ENCODE measurements at regions not wholly inside any gene's neighbourhood (a gene's known extent, or its start where the extent isn't known, plus 50 kb on each side); places are given as distances from the start of the nearest gene placed in this dataset.
A peak's percentile ranks its signal among the peaks of the same experiment; 100 is the strongest.

DNA sequence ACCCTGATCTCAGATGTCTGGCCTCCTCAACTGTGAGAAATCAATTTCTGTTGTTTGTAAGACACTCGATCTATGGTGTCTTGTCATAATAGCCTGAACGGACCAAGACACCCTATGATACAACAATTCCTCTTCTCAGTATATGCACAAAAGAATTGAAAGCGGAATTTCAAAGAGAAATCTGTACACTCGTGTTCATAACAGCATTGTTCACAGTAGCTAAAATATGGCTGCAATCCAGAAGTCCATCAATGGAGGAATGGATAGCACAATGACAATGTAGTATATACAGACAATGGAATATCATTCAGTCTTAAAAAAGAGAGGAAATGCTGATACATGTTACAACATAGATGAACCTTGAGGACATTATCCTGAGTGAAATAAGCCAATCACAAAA, 354.6 kb downstream of the SFMBT2 start:
- DNase-seq (ENCODE audit: extremely low read depth in 1 of 4, low spot score in 3 of 4) (no peak), ATAC-seq (no peak), FAIRE-seq (no peak)
- no peaks in the 10 kb centered on the region; a peak in 1 of 5 replicates for H3K4me1 ChIP-seq (replicated peaks in 1 of 2; ENCODE audit: control insufficient read depth in 2 of 2, insufficient read depth in 2 of 2, low read length in 2 of 2)
- H3K9me1 ChIP-seq (ENCODE audit: control insufficient read depth, insufficient read depth, low read length), result no peaks in the 10 kb centered on the region
- POLR2A ChIA-PET, result interaction anchor here (0.8 kb wide), 1 partner anchor 20 kb away, joined by 3 read pairs; no protein-coding TSS in a partner anchor
- peak overlapping the region; percentile 57; the same call in 1 of the 2 replicates for H2AFZ ChIP-seq (ENCODE audit: low read depth, low read length)
- TF ChIP-seq NFE2L1 (tag; IDR thresholded peaks at IDR 0.05; ENCODE audit: borderline replicate concordance, low read depth), result no peak
- no peak for TF ChIP-seq PML (IDR thresholded peaks at IDR 0.05; ENCODE audit: low read length)
- no peak overlapping the region for H3K4me2 ChIP-seq (ENCODE audit: insufficient read depth, low read length)
- H3K36me3 ChIP-seq (ENCODE audit: control insufficient read depth, insufficient read depth, low read length), result no peaks in the 10 kb centered on the region
- no peak overlapping the region for H3K9ac ChIP-seq (ENCODE audit: insufficient read depth in 1 of 2, low read depth in 2 of 2, low read length in 2 of 2)
- no peak overlapping the region for H3K27ac ChIP-seq (ENCODE audit: extremely low read depth, low read depth, low read length)
- no peaks in the 10 kb centered on the region for H3K79me2 ChIP-seq (ENCODE audit: control insufficient read depth, insufficient read depth, low read length)
- intact Hi-C loops (cut with micrococcal nuclease) (no loop called here), in situ Hi-C loops (cut with MboI) (no loop called here)
- CTCF ChIA-PET (ENCODE audit: low intra/inter-chr PET ratio), result no interaction called here
- H3K9me3 ChIP-seq (replicated peaks; ENCODE audit: control insufficient read depth, insufficient read depth, low read depth, low read length), result no peaks in the 10 kb centered on the region
- no peak overlapping the region for H3K4me3 ChIP-seq
- WGBS (ENCODE audit: insufficient coverage, low coverage, missing lambda C conversion rate), result 40% methylated on average over 4 of the region's 4 CpGs
- BruUV-seq (replicated peaks), result no TSS peak
- H4K20me1 ChIP-seq (replicated peaks; ENCODE audit: control insufficient read depth, insufficient read depth, low read length), result no peaks in the 10 kb centered on the region
- H3K27me3 ChIP-seq (ENCODE audit: control insufficient read depth in 2 of 2, insufficient read depth in 2 of 2, low read length in 2 of 2), result no peaks in the 10 kb centered on the region

- Histone ChIP-seq H3K4me1 (replicated peaks in 1 of 2; ENCODE audit: control insufficient read depth in 2 of 2, insufficient read depth in 2 of 2, low read length in 2 of 2) (no peaks in the 10 kb centered on the region; a peak in 1 of 5 replicates), H3K27me3 (ENCODE audit: control insufficient read depth in 2 of 2, insufficient read depth in 2 of 2, low read length in 2 of 2) (no peaks in the 10 kb centered on the region), H3K9ac (ENCODE audit: insufficient read depth in 1 of 2, low read depth in 2 of 2, low read length in 2 of 2) (no peak overlapping the region), H3K9me1 (ENCODE audit: control insufficient read depth, insufficient read depth, low read length) (no peaks in the 10 kb centered on the region), H4K20me1 (replicated peaks; ENCODE audit: control insufficient read depth, insufficient read depth, low read length) (no peaks in the 10 kb centered on the region), H3K4me3 (no peak overlapping the region), H3K9me3 (replicated peaks; ENCODE audit: control insufficient read depth, insufficient read depth, low read depth, low read length) (no peaks in the 10 kb centered on the region), H2AFZ (ENCODE audit: low read depth, low read length) (0 out of 2 replicates have a peak overlapping the region, but pooled peaks have one; percentile 4), H3K79me2 (ENCODE audit: control insufficient read depth, insufficient read depth, low read length) (no peaks in the 10 kb centered on the region), H3K27ac (ENCODE audit: extremely low read depth, low read depth, low read length) (no peak overlapping the region), H3K36me3 (ENCODE audit: control insufficient read depth, insufficient read depth, low read length) (no peaks in the 10 kb centered on the region), H3K4me2 (ENCODE audit: insufficient read depth, low read length) (no peak overlapping the region)
- POLR2A ChIA-PET, result interaction anchor here (0.7 to 1.0 kb wide), 3 partner anchors 9 to 354 kb away, joined by 3 to 4 read pairs (median 3); no protein-coding TSS in a partner anchor
- BruUV-seq (replicated peaks), result no TSS peak
- ATAC-seq (peak; percentile 92), DNase-seq (ENCODE audit: extremely low read depth in 1 of 4, low spot score in 3 of 4) (peak; percentile 49 to 66 (median 58)), FAIRE-seq (peak; percentile 87)
- in situ Hi-C loops (cut with MboI), result no loop called here
- WGBS (ENCODE audit: insufficient coverage, low coverage, missing lambda C conversion rate), result 70% methylated on average over 4 of the region's 6 CpGs
- intact Hi-C loops (cut with micrococcal nuclease), result no loop called here
- CTCF ChIA-PET (ENCODE audit: low intra/inter-chr PET ratio), result no interaction called here
- TF ChIP-seq RBM22 (IDR thresholded peaks at IDR 0.05; ENCODE audit: low read depth, low read length, poor library complexity, severe bottlenecking) (no peak), NBN (IDR thresholded peaks at IDR 0.05; ENCODE audit: low read depth) (no peak), SMAD1 (IDR thresholded peaks at IDR 0.05; ENCODE audit: low read depth, low read length, partially characterized antibody) (no peak), C11orf30 (IDR thresholded peaks at IDR 0.05; ENCODE audit: low read depth) (peak; percentile 21; the same call in 1 of the 2 replicates), MTA1 (IDR thresholded peaks at IDR 0.05; ENCODE audit: borderline replicate concordance) (no peak), ZNF780A (CRISPR knock-in tag; IDR thresholded peaks at IDR 0.05) (no peak), NFE2 (IDR thresholded peaks at IDR 0.05; ENCODE audit: low read depth) (peak; percentile 61; the same call in 1 of the 2 replicates), SOX6 (IDR thresholded peaks at IDR 0.05) (no peak), ZNF717 (CRISPR knock-in tag; IDR thresholded peaks at IDR 0.05) (no peak), POLR2A (conservative IDR thresholded peaks at IDR 0.05) (no peak), ZNF445 (CRISPR knock-in tag; IDR thresholded peaks at IDR 0.05; ENCODE audit: low read depth) (no peak), ZNF785 (CRISPR knock-in tag; IDR thresholded peaks at IDR 0.05) (no peak), ILF3 (IDR thresholded peaks at IDR 0.05; ENCODE audit: borderline replicate concordance) (no peak), NEUROD1 (IDR thresholded peaks at IDR 0.05; ENCODE audit: borderline replicate concordance, low read depth, low read length, partially characterized antibody) (no peak), RBM39 (optimal IDR thresholded peaks at IDR 0.05; ENCODE audit: low read depth, low read length) (no peak), ARNT (IDR thresholded peaks at IDR 0.05) (no peak)
- TF ChIP-seq, protein P1, sequence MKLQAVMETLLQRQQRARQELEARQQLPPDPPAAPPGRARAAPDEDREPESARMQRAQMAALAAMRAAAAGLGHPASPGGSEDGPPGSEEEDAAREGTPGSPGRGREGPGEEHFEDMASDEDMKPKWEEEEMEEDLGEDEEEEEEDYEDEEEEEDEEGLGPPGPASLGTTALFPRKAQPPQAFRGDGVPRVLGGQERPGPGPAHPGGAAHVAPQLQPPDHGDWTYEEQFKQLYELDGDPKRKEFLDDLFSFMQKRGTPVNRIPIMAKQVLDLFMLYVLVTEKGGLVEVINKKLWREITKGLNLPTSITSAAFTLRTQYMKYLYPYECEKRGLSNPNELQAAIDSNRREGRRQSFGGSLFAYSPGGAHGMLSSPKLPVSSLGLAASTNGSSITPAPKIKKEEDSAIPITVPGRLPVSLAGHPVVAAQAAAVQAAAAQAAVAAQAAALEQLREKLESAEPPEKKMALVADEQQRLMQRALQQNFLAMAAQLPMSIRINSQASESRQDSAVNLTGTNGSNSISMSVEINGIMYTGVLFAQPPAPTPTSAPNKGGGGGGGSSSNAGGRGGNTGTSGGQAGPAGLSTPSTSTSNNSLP (IDR thresholded peaks at IDR 0.05; ENCODE audit: borderline replicate concordance, low read depth, low read length), result no peak
These were observed 355.9 kb downstream of the SFMBT2 start for GRCh38 chr10:7054915-7055314.
